SK-N-DZ (cell line): ENCODE measurements at regions not wholly inside any gene's neighbourhood (a gene's known extent, or its start where the extent isn't known, plus 50 kb on each side); places are given as distances from the start of the nearest gene placed in this dataset.
A peak's percentile ranks its signal among the peaks of the same experiment; 100 is the strongest.

Experiments
- DNase-seq: peaks from one replicate; pipeline ENCODE4 v3.0.0-alpha.2; 2015; ENCODE audit warnings: low spot score

GRCh38 chr20:9920866-9921265 is 82.0 kb upstream of the PAK5 start:
- no peak for DNase-seq

DNA sequence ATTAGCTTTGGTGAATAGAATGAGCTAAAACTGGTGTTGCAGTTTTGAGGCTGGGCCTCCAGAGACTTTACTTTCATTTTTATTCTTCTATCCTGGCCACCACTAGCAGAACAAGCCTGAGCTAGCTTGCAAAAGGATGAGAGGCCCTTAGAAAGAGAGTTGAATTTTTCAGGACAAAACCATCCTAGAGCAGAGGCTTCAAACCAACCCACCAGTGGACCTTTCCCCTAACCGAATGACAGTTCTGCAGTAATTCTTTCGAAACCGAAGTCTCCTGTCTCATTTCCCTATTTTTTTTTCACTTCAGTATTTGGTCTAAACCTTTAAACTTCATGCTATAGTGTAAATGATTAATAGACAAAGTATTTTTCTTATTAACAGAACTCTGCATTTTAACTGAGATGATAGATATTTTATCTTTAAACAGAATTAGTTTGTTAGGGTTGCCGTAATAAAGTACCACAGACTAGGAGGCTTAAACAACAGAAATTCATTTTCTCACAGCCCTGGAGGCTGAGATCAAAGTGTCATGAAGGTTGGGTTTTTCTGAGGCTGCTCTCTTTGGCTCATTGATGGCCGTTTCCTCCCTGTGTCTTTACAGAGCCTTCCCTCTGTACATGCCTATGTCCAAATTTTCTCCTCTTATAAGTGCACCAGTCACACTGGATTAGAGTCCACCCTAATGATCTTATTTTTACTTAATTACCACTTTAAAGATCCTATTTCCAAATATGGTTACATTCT is 80.6 kb upstream of the PAK5 start:
- DNase-seq = no peak

GRCh38 chr20:9918348-9918747 is 79.5 kb upstream of the PAK5 start:
- no peak for DNase-seq

GRCh38 chr20:9916761-9917160 is 77.9 kb upstream of the PAK5 start:
- no peak for DNase-seq

- peak; percentile 49 for DNase-seq
These were observed 74.1 kb upstream of the PAK5 start for GRCh38 chr20:9912858-9913434.

DNA sequence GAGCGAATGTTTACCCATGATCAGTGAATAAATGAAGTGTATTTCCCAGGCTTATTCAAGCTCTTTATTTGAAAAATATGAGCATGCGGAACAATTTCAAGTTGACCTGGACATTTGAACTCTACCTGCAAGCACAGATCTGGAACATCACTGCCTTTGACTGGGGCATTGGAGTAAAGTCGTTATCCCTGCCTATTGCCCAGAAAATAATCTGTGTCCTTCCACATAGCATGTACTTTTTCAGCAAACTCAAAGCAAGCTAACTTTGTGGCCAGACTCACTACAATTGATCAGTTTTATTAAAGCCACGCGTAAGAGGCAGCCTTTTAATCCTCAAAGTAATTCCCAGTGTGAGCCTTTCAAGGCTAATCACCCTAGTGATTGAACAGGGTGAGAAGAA is 73.4 kb upstream of the PAK5 start:
- DNase-seq = no peak

DNA sequence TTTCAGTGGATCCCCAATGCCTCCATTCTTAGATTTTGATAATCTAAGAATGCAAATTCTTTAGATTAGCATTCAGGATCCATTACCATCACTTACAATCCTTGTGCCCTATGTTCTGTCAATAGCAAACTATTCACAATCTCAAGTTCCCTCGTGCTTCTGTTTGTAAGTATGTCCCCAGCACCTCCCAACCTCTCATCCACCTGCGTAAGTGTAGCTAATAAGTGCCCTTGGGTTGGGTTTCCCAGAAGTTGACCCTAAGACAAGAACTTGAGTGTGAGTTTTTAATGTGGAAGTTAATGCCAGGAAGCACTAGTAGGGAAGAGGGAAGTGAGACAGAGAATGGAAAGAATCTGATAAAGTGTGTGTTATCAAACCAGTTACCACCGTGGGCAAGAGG is 72.6 kb upstream of the PAK5 start:
- DNase-seq = no peak

GRCh38 chr20:9909167-9909566 is 70.3 kb upstream of the PAK5 start:
- no peak for DNase-seq

GRCh38 chr20:9903048-9903655 is 64.3 kb upstream of the PAK5 start:
- DNase-seq = peak; percentile 36

DNA sequence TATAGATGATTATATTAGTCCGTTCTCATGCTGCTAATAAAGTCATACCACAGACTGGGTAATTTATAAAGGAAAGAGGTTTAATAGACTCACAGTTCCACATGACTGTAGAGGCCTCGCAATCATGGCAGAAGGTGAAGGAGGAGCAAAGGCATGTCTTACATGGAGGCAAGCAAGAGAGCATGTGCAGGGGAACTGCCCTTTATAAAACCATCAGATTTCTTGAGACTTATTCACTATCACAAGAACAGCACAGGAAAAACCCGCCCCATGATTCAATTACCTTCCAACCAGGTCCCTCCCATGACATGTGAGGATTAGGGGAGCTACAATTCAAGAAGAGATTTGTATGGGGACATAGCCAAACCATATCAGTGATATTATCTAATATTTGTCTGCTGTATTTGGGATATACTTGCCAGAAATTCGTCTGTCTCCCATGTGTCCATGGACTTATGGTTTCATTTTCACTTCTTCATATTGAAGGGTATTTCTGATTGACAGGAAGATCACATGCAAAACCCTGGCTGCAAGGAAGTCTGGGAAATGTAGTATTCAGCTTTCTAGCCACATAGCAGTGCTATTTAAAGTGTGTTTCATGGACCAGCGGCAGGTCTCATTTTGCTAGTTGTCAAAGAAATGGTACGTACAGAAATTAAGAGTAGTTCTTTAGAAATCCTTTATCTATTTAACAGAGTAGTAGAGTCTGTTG is 50.5 kb upstream of the PAK5 start:
- no peak for DNase-seq
